Medulla oblongata (tissue), 1 donor: ENCODE measurements at regions not wholly inside any gene's neighbourhood (a gene's known extent, or its start where the extent isn't known, plus 50 kb on each side); places are given as distances from the start of the nearest gene placed in this dataset.

Experiments used
- DNase-seq: peaks from one replicate; pipeline ENCODE4 v3.0.0-alpha.2; 2015; ENCODE audit errors: extremely low spot score

DNA sequence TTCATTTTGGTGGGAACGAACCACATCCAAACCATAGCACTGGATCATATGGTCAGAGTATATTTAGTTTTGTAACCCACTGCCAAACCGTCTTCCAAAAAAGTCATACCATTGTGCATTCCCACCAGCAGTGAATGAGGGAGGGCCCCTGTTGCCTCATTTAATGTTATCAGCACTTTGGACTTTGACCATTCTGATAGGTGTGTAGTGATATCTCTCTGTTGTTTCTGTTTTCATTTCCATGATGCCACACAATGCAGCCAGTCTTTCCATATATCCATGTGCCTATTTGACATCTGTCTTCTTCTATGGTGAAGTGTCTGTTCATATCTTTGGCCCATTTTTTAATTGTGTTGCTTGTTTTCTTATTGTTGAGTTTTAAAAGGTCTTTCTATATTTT is 105.0 kb upstream of the PPP2R2D start:
- DNase-seq = no peak

DNA sequence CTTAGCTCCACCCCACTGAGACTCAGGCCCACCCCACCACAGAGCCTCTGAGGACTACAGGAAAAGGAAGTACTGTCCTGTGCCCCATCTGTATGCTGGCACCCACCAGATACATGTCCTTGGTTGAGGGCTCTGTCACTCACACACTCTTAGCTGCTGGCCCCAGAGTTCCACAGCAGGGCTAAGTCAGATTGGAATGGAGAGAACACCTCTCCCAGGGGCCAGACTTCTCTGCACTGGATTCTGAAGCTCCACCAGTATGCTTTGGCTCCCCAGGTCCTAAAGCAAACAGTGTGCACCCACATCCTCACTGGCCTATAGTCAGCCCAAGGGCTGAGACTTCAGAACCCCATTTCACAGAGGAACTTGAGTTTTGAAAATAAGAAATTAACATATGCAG is 103.2 kb upstream of the PPP2R2D start:
- DNase-seq = no peak

- DNase-seq = no peak
Observed at GRCh38 chr10:131799429-131799828, 101.4 kb upstream of the PPP2R2D start.

DNA sequence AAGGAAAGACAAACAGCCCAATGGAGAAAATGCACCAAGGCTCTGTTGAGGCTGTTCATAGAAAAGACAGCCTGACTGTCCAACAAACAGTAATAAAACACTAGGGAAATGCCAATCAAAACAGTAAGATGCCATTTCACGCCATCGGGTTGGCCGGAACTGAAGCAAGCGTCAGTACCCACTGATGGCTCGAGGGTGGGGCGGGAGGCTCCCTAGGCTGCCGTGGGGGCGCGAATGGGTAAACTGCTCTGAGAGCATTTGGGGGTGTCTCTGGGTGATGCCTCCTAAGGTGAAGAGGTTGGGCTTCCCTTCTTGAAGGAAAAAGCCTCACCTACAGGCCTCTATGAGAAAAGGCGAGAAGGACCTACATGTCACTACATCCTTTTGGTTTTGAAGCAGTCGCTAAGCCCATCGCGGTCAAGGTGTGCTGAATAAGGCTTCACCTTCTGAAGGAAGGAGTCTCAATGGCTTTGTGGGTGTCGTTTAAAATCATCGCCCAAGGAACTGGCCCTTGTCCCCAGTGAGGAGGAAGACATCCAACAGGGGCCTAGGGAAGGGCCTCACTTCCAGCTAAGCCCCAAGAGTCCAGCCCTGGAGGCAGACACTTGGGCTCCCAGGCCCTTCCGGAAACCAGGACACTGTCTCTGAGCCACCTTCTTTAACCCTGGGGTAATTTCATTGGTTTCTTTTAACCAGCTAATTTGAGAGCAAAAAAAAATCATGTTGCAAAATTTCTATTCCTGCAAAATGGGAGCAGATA is 98.5 kb upstream of the PPP2R2D start:
- no peak for DNase-seq

DNA sequence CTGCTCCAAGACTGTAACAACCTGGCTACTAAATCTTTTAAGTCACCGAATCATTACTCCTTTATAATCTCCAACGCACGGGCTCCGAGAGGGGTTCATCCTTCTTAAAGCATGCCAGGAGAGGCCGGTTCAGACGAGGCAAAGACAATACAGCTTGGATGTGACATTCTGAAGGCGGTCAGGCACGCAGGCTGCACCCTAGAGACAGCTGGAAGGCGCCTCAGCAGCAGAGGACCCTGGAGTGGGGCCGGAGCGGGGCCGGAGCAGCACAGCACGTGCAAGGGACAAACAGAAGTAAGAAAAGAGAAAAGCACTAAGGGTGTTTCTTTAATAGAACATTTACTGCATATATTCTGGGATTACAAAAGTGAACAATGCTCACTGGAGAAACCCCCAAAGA is 97.8 kb upstream of the PPP2R2D start:
- no peak for DNase-seq

- DNase-seq = no peak
Observed at GRCh38 chr10:131803860-131804425, 96.9 kb upstream of the PPP2R2D start.

- DNase-seq = no peak
Observed at GRCh38 chr10:131804551-131805295, 96.1 kb upstream of the PPP2R2D start.

- no peak for DNase-seq
Observed at GRCh38 chr10:131805696-131806095, 95.1 kb upstream of the PPP2R2D start.

GRCh38 chr10:131806146-131806545 is 94.7 kb upstream of the PPP2R2D start:
- DNase-seq = no peak

DNA sequence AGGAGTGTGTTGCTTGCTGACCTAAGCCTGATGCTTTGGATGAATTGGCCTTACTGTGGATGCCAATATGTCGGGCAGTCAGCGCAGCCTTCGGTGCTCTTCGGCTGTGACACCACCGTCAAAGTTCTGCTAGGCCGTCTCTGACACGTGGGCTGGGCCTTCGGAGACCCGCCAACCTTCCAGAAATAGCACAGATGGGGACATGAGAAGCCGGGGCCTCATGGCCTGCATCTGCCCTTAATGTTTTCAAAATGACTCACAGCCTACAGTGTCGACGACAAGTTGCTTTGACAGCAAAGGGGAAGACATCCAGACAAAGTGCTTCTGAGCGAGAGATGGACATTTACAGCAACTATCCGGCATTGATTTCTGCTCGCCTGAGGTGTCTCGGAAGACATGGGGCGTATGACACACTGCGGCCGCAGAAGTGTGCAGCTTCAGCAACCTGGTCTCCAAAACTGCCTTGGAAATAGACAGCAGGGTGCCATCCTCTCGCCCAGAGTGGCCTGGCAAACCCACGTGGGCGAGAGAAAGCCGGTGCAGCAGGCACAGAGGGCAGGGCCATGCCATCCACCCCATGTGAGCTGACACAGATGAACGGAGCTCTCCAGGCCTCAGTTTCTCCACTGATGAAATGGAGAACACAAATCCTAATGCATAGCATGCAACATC is 94.0 kb upstream of the PPP2R2D start:
- DNase-seq = no peak

DNA sequence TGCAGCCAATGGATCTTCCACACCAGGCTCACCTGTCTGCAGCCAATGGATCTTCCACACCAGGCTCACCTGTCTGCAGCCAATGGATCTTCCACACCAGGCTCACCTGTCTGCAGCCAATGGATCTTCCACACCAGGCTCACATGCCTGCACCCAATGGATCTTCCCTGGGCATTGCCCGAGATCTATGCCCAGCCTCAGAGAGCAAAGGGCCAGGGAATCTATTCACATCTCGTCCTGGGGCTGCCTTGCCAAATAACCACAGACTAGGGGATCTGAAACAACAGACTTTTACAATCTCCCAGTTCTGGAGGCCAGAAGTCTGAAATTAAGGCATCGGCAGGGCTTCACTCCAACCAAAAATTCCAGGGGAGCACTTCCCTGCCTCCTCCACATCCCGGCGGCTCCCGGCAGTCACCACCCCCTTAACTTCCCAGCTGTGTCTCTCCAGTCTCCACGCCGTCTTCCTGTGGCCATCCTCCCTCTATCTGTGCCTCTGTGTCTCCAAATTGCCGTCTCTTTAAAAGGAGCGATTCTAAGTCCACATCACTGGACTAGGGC is 92.4 kb upstream of the PPP2R2D start:
- DNase-seq = no peak

GRCh38 chr10:131810036-131810804 is 90.6 kb upstream of the PPP2R2D start:
- no peak for DNase-seq

DNA sequence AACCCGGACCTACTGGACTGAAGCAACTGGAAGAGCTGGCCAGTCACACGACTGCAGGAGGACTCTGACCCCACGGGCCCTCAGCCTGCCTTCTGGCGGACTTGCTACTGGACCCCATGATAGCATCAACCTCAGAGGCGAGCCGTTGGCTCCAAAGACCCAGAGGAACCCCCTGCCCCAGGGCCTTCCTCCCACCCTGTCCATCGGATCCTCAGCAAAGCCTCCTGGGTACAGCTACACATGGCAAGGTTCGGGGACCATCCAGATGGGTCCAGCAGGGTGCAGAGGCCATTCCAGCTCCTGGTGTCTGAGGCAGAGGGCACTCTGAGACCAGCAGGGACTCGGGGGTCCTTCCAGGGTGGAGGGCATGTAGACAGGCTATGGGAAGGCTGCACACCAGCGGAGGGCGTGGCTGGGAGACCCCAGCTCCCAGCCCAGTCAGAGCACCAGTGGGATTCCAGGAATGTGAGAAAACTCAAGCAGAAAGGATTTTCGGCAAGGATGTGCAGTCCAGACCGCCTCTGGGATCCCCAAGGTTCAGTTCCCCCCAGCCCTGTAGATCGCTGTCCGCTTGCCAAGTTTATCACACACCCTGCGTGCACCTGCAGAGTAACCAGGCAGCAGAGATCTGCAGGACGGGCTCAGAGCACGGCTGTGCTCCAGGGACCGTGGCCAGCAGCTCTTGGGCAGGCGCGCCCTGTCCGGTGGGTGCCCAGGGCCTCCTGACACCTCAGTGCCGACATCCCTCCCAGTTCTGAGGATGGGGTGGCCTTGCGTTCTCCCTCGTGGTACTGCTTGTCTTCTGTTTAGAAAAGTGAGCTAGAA is 89.8 kb upstream of the PPP2R2D start:
- DNase-seq = no peak

GRCh38 chr10:131811630-131812403 is 89.0 kb upstream of the PPP2R2D start:
- DNase-seq = no peak

GRCh38 chr10:131812736-131813604 is 87.8 kb upstream of the PPP2R2D start:
- no peak for DNase-seq

DNA sequence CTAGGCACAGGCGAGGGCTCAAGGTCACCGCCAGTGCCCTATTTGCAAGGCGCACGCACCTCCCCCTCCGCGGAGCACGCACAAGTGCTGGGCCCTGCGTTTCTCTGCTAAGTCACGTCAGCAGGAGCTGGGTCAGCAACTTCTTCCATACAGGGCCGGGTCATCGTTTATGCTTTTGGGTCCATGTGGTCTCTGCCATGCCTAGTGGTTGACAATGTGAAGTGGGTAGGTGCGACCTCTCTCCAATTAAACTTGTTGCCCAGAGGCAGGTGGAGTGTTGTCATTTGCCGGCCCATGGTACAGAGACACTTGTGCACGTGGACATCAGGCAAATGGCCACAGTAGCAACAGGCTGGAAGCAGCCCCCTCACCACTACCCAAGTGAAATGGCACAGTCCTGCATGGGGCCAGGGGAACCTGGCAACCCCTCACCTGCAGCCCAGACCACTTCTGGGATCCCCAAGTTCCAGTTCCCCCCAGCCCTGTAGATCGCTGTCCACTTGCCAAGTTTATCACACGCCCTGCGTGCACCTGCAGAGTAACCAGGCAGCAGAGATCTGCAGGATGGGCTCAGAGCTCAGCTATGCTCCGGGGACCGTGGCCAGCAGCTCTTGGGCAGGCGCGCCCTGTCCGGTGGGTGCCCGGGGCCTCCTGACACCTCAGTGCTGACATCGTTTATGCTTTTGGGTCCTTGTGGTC is 86.1 kb upstream of the PPP2R2D start:
- DNase-seq = no peak

DNA sequence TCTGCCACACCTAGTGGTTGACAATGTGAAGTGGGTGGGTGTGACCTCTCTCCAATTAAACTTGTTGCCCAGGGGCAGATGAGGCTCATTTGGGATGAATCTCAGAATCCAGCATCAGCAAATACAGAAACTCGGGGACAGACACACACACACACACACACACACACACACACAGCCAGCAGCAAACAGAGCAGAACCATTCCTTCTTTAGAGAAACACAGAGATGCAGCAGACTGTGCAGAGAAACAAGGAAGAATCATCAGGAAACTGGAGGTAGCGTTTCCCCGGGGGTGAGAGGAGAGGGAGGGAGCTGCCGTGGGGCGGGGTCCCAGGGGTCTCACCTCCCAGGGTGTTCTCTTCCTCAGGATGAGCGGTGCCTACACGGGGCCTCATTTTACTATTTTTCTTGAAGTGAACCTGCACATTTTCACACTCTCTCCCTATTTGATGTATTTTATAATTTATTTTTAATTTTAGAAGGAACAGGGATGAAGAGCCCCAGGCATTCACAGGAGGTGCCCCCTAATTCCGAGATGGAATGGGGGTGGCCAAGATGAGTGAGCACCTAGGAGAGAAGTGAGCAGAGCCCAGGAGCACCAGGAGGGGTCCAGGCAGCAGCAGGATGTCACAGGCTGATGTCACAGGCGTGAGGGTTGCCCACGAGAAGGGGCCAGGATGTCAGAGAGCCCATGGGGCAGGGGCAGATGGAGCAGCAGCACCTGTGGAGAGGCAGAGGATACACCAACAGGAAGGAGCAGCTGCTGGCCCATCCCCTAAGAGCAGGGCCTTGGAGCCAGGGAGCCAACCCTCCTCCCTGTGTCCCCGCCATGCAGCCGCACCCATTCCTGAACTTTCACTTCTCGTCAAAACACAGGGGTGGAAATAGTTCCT is 85.3 kb upstream of the PPP2R2D start:
- no peak for DNase-seq
